ENCODE measurements at regions not wholly inside any gene's neighbourhood (a gene's known extent, or its start where the extent isn't known, plus 50 kb on each side); places are given as distances from the start of the nearest gene placed in this dataset.
"Not testable (repeated sequence)": the region's sequence is repeated elsewhere in the genome, so short reads cannot be mapped to it uniquely, and the experiment has no call there.

- DNase-seq (ENCODE audit: low spot score): no peak
Observed at GRCh38 chr13:21911646-21912298, 240.9 kb downstream of the FGF9 start.

DNA sequence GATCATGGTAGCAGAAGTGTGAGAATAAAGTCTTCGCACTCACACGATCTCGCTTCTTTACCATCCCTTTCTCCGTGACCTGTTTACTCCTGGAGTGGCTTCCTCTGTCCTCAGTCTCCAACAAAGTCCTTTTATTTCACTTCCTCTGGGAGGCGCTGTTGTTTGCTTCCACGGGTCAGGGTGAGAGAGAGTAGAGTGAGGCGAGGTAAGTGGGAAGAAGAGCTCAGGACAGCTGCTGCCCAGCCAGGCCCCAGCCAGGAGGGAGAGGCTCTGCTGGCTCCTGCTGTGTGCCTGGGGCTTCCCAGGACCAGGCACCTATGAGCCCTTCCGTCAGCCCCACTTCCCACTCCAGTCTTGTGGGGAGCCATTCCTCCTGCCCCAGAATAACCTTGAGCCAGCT, 242.1 kb downstream of the FGF9 start:
- DNase-seq (ENCODE audit: low spot score): no peak

- no peak for DNase-seq (ENCODE audit: low spot score)
Observed at GRCh38 chr13:21917086-21918015, 246.5 kb downstream of the FGF9 start.

DNA sequence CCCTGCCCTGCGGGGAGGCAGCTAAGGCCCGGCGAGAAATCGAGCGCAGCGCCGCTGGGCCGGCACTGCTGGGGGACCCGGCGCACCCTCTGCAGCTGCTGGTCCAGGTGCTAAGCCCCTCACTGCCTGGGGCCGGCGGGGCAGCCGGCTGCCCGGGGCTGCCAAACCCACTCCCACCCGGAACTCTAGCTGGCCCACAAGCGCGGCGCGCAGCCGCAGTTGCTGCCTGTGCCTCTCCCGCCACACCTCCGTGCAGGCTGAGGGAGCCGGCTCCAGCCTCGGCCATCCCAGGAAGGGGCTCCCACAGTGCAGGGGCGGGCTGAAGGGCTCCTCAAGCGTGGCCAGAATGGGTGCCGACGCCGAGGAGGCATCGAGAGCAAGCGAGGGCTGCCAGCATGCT, 249.9 kb downstream of the FGF9 start:
- DNase-seq (ENCODE audit: low spot score): not testable (repeated sequence)

GRCh38 chr13:21924958-21925357, 254.1 kb downstream of the FGF9 start:
- DNase-seq (ENCODE audit: low spot score): no peak

GRCh38 chr13:21925720-21926119, 254.8 kb downstream of the FGF9 start:
- no peak for DNase-seq (ENCODE audit: low spot score)

- no peak for DNase-seq (ENCODE audit: low spot score)
Observed at GRCh38 chr13:21929400-21929799, 258.5 kb downstream of the FGF9 start.

- no peak for DNase-seq (ENCODE audit: low spot score)
Observed at GRCh38 chr13:21930536-21930935, 259.7 kb downstream of the FGF9 start.

GRCh38 chr13:21932578-21932977, 261.7 kb downstream of the FGF9 start:
- DNase-seq (ENCODE audit: low spot score): no peak

GRCh38 chr13:21932996-21933395, 262.1 kb downstream of the FGF9 start:
- peak; percentile 31 for DNase-seq (ENCODE audit: low spot score)

DNA sequence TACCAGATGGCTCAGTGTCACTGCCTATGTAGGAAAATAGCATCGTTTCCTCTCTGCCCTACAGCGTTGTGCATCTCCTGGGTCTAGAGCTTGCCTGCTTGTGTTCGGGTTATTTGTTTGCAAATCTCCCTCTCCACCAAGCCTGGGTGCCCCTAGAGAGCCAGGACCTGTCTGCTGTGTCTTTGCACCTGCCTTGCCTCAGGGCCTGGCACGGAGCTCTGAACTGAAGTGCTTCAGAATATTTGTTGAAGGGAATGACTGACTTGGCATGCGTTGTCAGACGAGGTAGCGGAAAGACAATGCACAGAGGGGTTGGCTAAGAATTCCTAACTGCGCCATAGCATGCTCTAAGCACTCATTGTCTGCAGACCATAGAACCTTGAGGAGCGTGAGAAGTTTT, 263.4 kb downstream of the FGF9 start:
- no peak for DNase-seq (ENCODE audit: low spot score)

DNA sequence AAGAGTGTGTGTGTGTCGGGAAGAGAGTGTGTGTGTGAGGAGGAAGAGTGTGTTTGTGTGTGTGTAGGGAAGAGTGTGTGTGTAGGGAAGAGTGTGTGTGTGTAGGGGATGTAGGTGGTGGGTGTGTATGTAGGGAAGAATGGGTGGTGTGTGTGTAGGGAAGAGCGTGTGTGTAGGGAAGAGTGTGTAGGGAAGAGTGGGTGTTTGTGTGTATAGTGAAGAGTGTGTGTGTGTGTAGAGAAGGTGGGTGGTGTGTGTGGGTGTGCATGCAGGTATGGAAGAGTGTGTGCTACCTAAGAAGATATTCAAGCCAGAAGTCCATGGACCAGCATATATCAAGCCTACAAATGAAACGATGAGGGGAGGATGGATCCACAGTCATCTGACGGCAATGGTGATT, 265.8 kb downstream of the FGF9 start:
- DNase-seq (ENCODE audit: low spot score): no peak

DNA sequence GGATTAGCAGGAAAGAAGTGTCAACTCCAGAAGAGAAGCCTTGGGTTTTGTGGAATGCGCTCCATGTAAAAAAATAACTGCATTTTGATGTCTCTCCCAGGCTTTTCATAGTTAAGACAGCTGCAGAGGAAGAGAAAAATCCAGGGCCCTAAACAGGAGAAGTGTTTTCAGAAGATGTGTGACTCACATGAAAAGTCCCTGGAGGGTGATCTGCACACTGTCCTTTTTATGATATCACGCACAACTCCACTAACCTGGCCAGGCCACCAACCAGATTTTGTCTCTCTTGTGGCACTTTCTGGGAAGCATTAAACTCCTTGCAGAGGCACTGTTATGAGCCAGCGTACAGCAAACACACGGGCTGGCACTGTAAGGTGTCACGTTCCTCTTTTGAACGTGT, 267.3 kb downstream of the FGF9 start:
- no peak for DNase-seq (ENCODE audit: low spot score)

DNA sequence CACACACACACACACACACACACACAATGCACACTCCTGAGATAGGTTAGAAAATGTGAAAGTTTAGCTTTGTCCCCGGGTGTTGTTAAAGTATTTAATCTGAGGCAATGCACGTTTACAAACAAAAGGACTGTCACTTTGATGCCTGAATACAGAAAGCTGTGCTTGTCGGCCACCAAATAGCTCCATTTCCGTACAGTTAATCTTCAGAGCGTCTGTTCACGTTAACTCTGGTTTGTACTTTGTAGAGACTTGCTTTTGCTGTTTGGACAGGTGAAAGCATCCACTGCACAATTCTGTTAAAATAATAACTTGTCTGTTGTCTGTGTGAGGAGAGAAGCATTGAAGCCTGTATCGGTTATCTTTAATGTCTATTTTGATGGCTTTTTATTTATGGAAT, 267.8 kb downstream of the FGF9 start:
- no peak for DNase-seq (ENCODE audit: low spot score)

DNA sequence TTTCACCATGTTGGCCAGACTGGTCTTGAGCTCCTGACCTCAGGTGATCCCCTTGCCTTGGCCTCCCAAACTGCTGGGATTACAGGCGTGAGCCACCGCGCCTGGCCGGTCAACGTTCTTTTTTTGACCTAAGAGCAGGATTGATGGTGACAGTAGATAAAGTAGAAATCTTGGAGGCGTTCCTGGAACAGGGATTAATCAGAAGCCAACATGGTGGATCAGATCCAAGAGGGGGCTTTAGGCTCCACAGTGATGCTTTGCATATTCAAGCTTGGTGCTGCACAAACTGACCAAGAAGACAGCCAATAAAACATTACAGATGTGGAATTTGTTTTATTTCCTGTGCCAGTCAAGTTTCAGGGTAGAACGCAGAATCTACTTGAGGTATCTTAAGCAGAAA, 271.2 kb downstream of the FGF9 start:
- DNase-seq (ENCODE audit: low spot score): no peak

DNA sequence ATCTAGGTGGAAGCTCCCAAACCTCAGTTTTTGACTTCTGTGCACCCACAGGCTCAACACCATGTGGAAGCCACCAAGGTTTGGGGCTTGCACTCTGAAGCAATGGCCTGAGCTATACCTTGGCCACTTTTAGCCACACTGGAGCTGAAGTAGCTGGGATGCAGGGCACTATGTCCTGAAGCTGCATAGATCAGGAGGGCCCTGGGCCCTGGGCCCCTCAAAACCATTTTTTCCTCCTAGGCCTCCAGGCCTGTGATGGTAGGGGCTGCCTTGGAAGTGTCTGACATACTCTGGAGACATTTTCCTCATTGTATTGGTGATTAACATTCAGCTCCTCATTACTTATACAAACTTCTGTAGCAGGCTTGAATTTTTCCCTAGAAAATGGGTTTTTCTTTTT, 273.7 kb downstream of the FGF9 start:
- DNase-seq (ENCODE audit: low spot score): no peak

GRCh38 chr13:21945195-21945594, 274.3 kb downstream of the FGF9 start:
- DNase-seq (ENCODE audit: low spot score): no peak

DNA sequence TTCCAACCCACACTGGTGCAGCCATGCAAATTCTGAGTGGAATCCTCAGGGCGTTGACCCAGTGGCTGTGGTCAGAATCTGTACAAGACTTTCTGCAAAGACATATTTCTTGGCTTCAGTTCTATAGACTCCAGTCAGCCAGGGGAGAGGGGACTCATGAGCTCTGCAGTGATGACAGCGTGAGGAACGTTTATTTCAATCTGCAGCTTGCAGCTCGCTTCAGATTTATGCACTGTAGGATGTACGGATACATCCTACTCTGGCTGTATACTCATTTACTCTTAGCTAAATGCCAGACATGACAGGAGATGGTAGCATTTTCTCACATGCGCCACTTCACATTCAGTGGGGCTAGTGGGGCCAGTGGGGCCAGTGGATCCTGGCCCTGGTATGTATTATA, 276.1 kb downstream of the FGF9 start:
- no peak for DNase-seq (ENCODE audit: low spot score)

DNA sequence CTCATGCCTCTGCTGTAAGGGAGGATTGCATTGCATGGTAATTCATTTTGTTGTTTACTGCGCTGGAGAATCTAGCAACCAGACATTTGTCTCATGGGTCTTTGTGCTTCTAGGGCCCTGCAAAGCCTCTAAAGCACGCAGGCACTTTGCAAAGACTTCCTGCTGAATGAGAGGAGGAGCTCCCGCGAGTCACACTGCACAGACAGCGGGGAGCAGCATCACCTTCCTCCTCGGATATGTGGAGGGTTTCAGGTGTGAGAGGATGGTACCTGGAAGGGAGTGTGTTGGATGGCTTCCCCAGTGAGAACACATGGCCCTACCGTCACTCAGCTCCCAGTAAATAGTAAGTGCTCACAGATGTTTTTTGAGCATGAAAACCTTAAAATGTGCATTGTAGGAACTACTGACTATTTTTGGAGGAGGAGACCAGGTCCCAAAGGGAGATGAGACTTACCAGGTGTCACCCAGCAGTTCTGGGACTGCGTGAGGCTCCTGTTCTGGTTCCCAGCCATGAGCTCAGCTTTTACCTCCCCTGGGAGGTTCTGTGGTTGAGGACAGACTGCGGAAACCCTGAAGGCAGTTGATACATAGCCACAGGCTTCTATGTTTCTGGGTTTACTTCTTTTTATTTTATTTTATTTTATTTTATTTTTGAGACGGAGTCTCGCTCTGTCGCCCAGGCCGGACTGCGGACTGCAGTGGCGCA, 278.0 kb downstream of the FGF9 start:
- no peak for DNase-seq (ENCODE audit: low spot score)

DNA sequence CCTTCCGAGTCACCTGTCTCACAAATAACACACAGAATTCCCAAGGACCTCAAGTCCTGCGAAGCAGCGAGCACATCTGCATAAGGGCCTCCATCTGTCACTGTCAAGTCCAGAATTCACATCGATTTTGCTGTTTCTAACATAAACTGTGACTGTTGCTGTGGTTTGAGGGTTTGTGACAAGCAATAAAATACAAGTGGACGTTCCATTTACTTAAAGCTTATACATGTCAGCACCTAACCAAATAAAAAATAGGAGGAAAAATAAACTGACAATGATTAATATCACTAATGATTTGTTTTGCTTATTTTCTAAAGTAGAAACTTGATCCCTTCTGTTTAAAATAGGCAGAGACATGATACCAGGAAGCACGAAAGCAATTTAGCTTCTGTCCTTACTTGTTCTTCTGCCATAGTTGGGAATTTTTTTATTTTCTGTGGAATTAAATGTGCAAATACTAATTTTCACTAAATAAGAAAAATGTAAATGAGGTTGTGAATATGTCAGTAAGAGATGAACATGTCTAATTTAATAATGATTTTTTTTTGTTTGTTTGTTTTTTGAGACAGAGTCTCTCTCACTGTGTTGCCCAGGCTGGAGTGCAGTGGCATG, 279.1 kb downstream of the FGF9 start:
- DNase-seq (ENCODE audit: low spot score): no peak

- no peak for DNase-seq (ENCODE audit: low spot score)
Observed at GRCh38 chr13:21956666-21957065, 285.8 kb downstream of the FGF9 start.

DNA sequence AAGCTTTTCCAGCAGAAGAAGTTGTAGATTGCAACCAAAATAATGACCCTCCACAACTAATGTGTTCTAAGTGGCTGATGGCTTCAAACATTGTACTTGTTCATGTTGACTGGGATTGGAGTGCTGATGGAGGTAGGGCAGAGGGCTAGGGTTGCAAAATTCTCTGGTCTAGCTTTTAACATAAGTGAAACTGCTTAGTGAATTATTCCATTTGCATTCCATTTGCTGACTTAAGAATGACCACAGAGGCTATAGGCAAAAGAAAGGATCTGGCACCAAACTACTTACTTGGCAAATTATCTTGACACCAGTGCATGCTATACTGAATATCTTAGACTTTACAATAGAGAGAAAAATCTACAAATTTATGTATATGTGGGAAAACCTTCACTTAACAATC, 287.0 kb downstream of the FGF9 start:
- no peak for DNase-seq (ENCODE audit: low spot score)
